Cardiac septum (tissue), 1 donor: ENCODE measurements at regions not wholly inside any gene's neighbourhood (a gene's known extent, or its start where the extent isn't known, plus 50 kb on each side); places are given as distances from the start of the nearest gene placed in this dataset.
A peak's percentile ranks its signal among the peaks of the same experiment; 100 is the strongest.

ENCODE experiments used
- DNase-seq: peaks from one replicate; pipeline ENCODE4 v3.0.0-alpha.2; 2020; ENCODE audit warnings: low spot score
- intact Hi-C: fragments of 100-400 bp; cut with DNase I; formaldehyde crosslinking; loops from one replicate; pipeline ENCODE4 v1.14.0; 2022
- donor health status: DM: no; HTN: no; CAD: no.

DNA sequence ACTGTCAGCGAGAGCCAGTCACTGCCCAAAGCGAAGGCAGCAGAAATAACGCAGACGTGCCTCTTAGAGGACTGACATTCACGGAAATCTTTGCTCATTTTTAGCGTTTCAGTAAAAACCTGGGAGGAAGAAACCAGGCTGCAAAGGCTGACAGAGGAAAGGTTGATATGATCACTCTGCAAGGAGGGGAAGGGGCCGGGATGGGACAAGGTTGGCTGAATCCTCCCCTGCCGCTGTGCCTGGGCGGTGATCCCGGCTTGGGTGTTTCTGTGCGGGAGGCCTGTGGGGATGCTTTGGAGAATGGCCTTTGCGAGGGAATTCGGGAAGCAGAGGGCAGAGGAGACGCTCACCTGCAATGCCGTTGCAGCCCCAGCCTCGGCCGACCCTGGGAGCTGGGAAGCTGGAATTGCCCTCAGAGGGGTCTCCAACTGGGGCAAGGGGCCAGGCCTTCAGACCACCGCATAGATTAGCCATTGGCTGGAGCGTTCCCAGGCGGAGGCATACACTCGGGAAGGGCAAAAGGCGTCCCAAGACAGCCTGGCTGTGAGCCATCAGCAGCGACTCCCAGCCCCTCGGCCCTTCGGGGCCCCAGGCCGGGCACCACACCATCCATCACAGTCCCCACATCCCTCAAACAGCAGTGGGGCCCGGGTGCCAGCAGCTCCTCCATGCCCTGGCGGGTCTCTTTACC, 111.7 kb upstream of the GPC1 start:
- intact Hi-C loops, result no loop called here
- peak; percentile 56 for DNase-seq

DNA sequence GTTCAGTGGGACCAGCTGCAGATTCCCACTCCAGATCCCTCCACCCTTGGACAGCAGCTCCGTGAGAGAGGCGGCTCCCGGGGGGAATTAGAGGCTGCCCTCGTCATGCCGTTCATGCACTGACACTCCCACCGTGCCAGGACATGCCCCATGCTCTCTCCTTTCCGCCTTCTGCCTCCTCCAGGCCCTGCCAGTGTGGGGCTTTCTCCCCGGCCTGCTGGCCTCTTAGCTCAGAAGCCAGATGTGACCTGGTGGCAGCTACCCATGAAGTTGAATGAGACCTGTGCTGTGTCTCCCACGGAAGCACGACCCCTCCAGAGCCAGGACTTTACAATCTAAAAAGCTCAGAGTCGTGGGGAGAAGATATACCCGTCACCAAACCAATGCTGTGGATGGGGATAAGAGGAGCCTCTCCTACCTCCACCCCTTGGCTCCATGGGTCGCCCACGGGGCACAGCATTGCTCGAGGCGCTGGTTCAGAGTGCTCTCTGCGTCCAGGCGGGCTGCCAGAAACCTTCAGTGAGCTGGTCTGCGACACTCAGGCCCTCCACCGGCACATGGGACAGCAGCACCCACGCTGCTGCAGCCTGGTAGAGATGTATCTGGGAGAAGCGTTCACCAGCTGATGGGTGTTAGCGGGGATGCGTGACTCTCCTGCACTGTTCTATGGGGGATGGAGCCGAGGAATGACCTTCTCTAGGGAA, 111.0 kb upstream of the GPC1 start:
- DNase-seq, result peak; percentile 79
- intact Hi-C loops, result no loop called here

GRCh38 chr2:240325016-240326007, 110.2 kb upstream of the GPC1 start:
- intact Hi-C loops, result no loop called here
- peak; percentile 80 for DNase-seq

GRCh38 chr2:240326246-240326645, 109.2 kb upstream of the GPC1 start:
- intact Hi-C loops, result no loop called here
- peak; percentile 6 for DNase-seq

- intact Hi-C loops, result no loop called here
- DNase-seq, result peak; percentile 20
Observed at GRCh38 chr2:240326886-240327285, 108.6 kb upstream of the GPC1 start.

DNA sequence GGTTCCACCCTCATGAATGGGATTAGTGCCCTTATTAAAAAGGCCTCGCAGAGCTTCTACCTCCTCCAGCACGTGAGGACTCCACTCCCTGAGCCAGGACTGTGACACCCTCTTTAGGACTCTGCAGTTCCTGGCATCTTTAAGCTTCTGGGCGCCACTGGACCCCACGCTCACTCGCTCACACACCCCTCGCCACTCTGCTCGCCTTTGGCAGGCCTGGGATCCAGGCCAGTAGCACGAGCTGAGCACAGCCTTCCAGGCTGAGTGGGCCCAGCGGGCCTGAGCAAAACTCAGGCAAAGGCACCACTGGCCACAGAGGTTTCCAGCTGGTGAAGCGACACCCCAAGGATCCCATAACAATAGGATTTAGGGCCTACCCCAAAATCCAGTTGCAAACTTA, 107.9 kb upstream of the GPC1 start:
- intact Hi-C loops, result no loop called here
- DNase-seq, result peak; percentile 17

DNA sequence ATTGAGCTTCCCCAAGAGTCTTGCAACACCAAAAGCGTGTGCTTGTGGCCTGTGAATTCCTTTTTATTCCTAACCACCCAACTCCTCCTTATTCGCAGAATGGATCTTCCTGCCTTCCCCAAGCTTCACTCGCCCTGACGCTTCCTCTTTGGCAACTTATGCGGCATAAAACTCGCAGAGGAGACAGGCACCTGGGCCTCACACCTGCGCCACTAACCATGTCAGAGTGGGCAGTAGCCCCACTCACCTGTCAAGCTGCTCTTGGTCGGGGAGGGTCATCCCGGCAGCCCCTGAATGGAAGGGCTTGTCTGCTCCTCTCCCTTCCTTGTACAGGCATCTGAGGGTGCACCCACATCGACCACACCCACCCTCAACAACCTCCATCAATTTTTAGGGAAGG, 106.9 kb upstream of the GPC1 start:
- intact Hi-C loops, result no loop called here
- peak; percentile 49 for DNase-seq

GRCh38 chr2:240329116-240329665, 106.3 kb upstream of the GPC1 start:
- intact Hi-C loops, result no loop called here
- peak; percentile 58 for DNase-seq

- peak; percentile 69 for DNase-seq
- intact Hi-C loops, result no loop called here
Observed at GRCh38 chr2:240329778-240330177, 105.7 kb upstream of the GPC1 start.

DNA sequence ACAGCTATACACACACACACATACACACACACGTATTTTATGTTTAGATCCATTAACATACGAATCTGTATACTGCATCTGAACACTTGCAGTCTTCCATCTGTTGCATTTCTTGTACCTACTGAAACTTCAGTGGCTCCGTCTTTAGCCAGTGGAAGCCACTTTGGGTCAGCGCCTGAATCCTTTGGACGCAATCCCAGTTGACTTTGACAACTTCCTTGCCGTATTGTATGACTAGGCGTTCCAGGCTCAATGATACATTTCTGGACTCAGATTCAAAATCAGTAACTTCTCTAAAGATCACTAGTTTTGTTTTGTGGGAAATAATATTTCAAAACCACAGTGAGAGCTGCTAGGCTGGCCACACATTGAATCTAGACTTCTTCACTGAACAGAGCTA, 101.5 kb upstream of the GPC1 start:
- intact Hi-C loops, result no loop called here
- DNase-seq, result peak; percentile 10

GRCh38 chr2:240335061-240335460, 100.4 kb upstream of the GPC1 start:
- no peak for DNase-seq
- intact Hi-C loops, result no loop called here

GRCh38 chr2:240336820-240337427, 98.5 kb upstream of the GPC1 start:
- intact Hi-C loops, result no loop called here

DNA sequence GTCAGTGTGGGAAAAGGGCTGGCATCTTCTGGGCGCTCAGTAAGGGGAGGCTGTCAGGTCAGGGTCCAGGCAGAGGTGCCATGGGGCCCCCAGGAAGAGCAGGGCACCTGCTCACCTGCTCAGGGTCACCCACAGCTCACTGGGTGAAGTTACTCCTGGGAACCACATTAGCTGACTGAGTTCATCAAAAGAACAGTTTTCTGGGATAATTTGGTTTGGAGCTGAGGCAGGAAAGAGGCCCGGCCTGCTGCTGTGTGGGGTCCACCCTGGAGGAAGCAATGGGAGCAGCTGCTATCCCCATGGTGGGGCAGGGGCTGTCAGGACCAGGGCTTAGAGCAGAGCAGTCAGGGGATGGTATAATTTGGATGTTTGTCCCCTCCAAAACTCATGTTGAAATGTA, 97.2 kb upstream of the GPC1 start:
- intact Hi-C loops, result no loop called here
- peak; percentile 63 for DNase-seq

More at GRCh38 chr2:240336820-240337427, 98.5 kb upstream of the GPC1 start:
- DNase-seq, result peak; percentile 17

- DNase-seq, result peak; percentile 63
- intact Hi-C loops, result no loop called here
Observed at GRCh38 chr2:240339411-240340360, 95.8 kb upstream of the GPC1 start.

DNA sequence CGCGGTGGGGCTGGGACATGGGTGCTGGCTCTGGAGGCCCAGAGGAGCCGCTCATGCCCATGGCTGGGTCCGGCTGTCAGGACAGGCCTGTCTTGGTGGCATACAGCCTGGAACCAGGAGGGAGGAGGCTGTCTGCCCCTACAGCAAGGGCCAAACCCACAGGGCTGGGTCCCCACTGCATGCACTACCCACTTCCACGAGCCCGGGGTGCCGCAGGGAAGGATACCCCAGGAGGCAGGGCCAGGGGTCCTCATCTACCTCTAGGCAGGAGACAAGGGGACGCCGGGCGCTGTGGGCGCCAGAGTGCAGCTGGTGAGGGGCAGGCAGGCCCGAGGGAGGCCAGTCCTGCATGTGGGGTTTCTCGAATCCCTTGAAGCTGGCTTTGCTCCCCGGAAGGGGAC, 95.1 kb upstream of the GPC1 start:
- intact Hi-C loops, result no loop called here
- peak; percentile 57 for DNase-seq

GRCh38 chr2:240341064-240341463, 94.4 kb upstream of the GPC1 start:
- DNase-seq, result peak; percentile 1
- intact Hi-C loops, result no loop called here

DNA sequence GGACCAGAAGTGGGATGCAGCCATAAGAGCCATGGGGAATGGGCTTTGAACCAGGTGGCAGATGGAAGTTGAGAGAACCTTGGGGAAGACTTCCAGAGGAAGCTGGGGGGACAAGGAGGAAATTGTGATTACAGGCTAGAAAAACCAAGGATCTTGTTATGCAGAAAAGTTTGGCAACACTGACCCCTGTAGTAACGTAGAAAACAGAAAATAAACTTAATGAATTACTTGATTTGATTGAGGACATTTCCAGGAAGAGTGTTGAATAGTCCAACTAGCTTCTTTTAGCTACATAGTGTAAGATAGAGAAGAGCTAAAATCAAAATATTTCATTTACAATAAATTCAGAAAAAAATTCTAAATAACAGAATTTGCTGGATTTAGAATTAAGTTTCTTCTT, 91.9 kb upstream of the GPC1 start:
- DNase-seq, result no peak
- intact Hi-C loops, result no loop called here

DNA sequence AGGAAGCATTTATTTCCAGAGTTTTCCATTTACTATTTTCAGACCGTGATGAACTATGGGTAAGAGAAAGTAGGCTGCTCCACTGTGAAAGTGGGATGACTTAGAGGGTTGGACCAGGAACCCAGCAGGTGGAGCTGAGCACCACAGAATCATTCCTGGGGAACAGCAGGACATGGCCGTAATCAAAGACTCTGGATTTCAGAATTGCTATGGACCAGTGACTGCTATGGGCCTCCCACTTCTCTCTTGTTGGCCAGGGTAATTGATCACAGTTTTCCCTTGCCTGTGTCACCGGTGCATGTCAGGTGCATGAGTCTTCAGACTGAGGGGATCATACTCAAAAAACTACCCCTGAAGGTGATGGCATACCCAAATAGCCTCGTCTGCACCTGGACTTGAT, 90.6 kb upstream of the GPC1 start:
- DNase-seq, result no peak
- intact Hi-C loops, result no loop called here
